Left lung (tissue), 4 donors: ENCODE measurements at regions not wholly inside any gene's neighbourhood (a gene's known extent, or its start where the extent isn't known, plus 50 kb on each side); places are given as distances from the start of the nearest gene placed in this dataset.

Source experiments
- ATAC-seq: fragments of 200-7000 bp; cut with Tn5 transposase; one replicate; pipeline ENCODE4 v1.9.1; 2020; ENCODE audit warnings: moderate library complexity
- DNase-seq, 4 donors: peaks; one replicate each; pipeline ENCODE4 v3.0.0-alpha.2; 2013 to 2020
- H3K27ac ChIP-seq, 2 donors: fragments of 200-600 bp; sonication (generic) in 1 of 2; one replicate each; pipeline versions ENCODE4 v1.5.0 to v1.8.0; 2020 to 2021
- H3K27me3 ChIP-seq, 2 donors: fragments of 200-600 bp; sonication (generic) in 1 of 2; one replicate each; pipeline versions ENCODE4 v1.5.0 to v1.8.0; 2020 to 2021
- H3K36me3 ChIP-seq, 2 donors: fragments of 200-600 bp; sonication (generic) in 1 of 2; one replicate each; pipeline versions ENCODE4 v1.5.0 to v1.8.0; 2020 to 2021
- H3K4me1 ChIP-seq, 2 donors: fragments of 200-600 bp; one replicate each; pipeline ENCODE4 v1.8.0; 2021
- H3K4me3 ChIP-seq, 2 donors: fragments of 200-600 bp; sonication (generic) in 1 of 2; one replicate each; pipeline versions ENCODE4 v1.5.0 to v1.8.0; 2020 to 2021; ENCODE audit warnings: mild to moderate bottlenecking in 1 of 2
- H3K9me3 ChIP-seq, 2 donors: fragments of 200-600 bp; sonication (generic) in 1 of 2; one replicate each; pipeline versions ENCODE4 v1.5.0 to v1.8.0; 2020 to 2021
- CTCF ChIP-seq, 2 donors: fragments of 200-600 bp; sonication (generic) in 1 of 2; IDR thresholded peaks; one replicate each; pipeline versions ENCODE4 v1.5.0 to v1.8.0; 2021; ENCODE audit warnings: antibody characterized with exemption in 2 of 2
- intact Hi-C, 2 donors: fragments of 100-400 bp; cut with DNase I; formaldehyde crosslinking; loops; one replicate each; pipeline versions ENCODE4 v1.11.2 to v1.14.2; 2022
- donor health status: DM: no; HTN: yes; CAD: no.
- donor health status: DM: no; HTN: no; CAD: no.

- H3K4me3 ChIP-seq, result no peak overlapping the region
- TF ChIP-seq CTCF (IDR thresholded peaks at IDR 0.05), result no peak
- H3K27me3 ChIP-seq, result no peaks in the 10 kb centered on the region
- H3K9me3 ChIP-seq, result no peaks in the 10 kb centered on the region
- no peaks in the 10 kb centered on the region for H3K4me1 ChIP-seq
- ATAC-seq, result no peak
- intact Hi-C loops, result no loop called here
- DNase-seq, result no peak
- H3K36me3 ChIP-seq, result no peaks in the 10 kb centered on the region
- H3K27ac ChIP-seq, result no peak overlapping the region
These were observed 239.5 kb upstream of the MGAT5 start for GRCh38 chr2:134014196-134014960.

- Histone ChIP-seq H3K36me3 (no peaks in the 10 kb centered on the region), H3K4me1 (no peaks in the 10 kb centered on the region), H3K4me3 (no peak overlapping the region), H3K27me3 (no peaks in the 10 kb centered on the region), H3K27ac (no peak overlapping the region), H3K9me3 (no peaks in the 10 kb centered on the region)
- ATAC-seq (no peak), DNase-seq (no peak)
- intact Hi-C loops, result no loop called here
- no peak for TF ChIP-seq CTCF (IDR thresholded peaks at IDR 0.05)
These were observed 234.0 kb upstream of the MGAT5 start for GRCh38 chr2:134019871-134020270.

GRCh38 chr2:134020608-134021007, 233.3 kb upstream of the MGAT5 start:
- Histone ChIP-seq H3K27ac (no peak overlapping the region), H3K4me1 (no peaks in the 10 kb centered on the region), H3K9me3 (no peaks in the 10 kb centered on the region), H3K27me3 (no peaks in the 10 kb centered on the region), H3K36me3 (no peaks in the 10 kb centered on the region), H3K4me3 (no peak overlapping the region)
- no peak for DNase-seq
- intact Hi-C loops, result no loop called here
- no peak for ATAC-seq
- TF ChIP-seq CTCF (IDR thresholded peaks at IDR 0.05), result no peak

- no peak for DNase-seq
- Histone ChIP-seq H3K4me1 (no peaks in the 10 kb centered on the region), H3K27me3 (peaks cover 0 to 6% of the 10 kb centered on the region in 2 donors), H3K27ac (no peak overlapping the region), H3K9me3 (no peaks in the 10 kb centered on the region), H3K4me3 (no peak overlapping the region), H3K36me3 (no peaks in the 10 kb centered on the region)
- TF ChIP-seq CTCF (IDR thresholded peaks at IDR 0.05), result no peak
- no peak for ATAC-seq
- intact Hi-C loops, result no loop called here
These were observed 231.9 kb upstream of the MGAT5 start for GRCh38 chr2:134021830-134022524.

GRCh38 chr2:134023854-134024253, 230.0 kb upstream of the MGAT5 start:
- Histone ChIP-seq H3K27me3 (peaks cover 0 to 25% of the 10 kb centered on the region in 2 donors), H3K36me3 (no peaks in the 10 kb centered on the region), H3K4me3 (no peak overlapping the region), H3K9me3 (no peaks in the 10 kb centered on the region), H3K27ac (no peak overlapping the region), H3K4me1 (no peaks in the 10 kb centered on the region)
- DNase-seq, result no peak
- ATAC-seq, result no peak
- intact Hi-C loops, result no loop called here
- no peak for TF ChIP-seq CTCF (IDR thresholded peaks at IDR 0.05)
